BJ (cell line): ENCODE measurements at regions not wholly inside any gene's neighbourhood (a gene's known extent, or its start where the extent isn't known, plus 50 kb on each side); places are given as distances from the start of the nearest gene placed in this dataset.

Experiments used
- CTCF ChIA-PET: fragments of 350-600 bp; formaldehyde crosslinking; extraction: SDS; loops from one replicate; lab custom pipeline; 2021; ENCODE audit warnings: antibody characterized with exemption, inconsistent platforms; lab: Yijun Ruan, JAX
- POLR2A ChIA-PET: fragments of 300-600 bp; sonication (Branson Sonifier 250); formaldehyde crosslinking; extraction: SDS; loops from one replicate; lab custom pipeline; 2021; ENCODE audit warnings: antibody characterized with exemption; lab: Charles Lee
- DNase-seq: peaks from one replicate; pipeline ENCODE4 v3.0.0-alpha.2; 2011; ENCODE audit warnings: low read depth
- H3K27me3 ChIP-seq: 2 replicates; pipeline ENCODE4 v1.6.0; 2011; ENCODE audit warnings: low read length; ENCODE audit not compliant: control insufficient read depth, insufficient read depth
- H3K36me3 ChIP-seq: 2 replicates; pipeline ENCODE4 v1.5.1; 2011; ENCODE audit warnings: low read length; ENCODE audit not compliant: control insufficient read depth, insufficient read depth
- H3K4me3 ChIP-seq: 2 replicates; pipeline ENCODE4 v1.5.1; 2011; ENCODE audit warnings: low read depth, mild to moderate bottlenecking, control low read depth, low read length
- CTCF ChIP-seq: IDR thresholded peaks from 2 replicates; pipeline ENCODE4 v1.5.1; 2011; ENCODE audit warnings: low read depth, mild to moderate bottlenecking, control low read depth, inconsistent platforms, low read length, moderate library complexity; ENCODE audit not compliant: insufficient read depth

DNA sequence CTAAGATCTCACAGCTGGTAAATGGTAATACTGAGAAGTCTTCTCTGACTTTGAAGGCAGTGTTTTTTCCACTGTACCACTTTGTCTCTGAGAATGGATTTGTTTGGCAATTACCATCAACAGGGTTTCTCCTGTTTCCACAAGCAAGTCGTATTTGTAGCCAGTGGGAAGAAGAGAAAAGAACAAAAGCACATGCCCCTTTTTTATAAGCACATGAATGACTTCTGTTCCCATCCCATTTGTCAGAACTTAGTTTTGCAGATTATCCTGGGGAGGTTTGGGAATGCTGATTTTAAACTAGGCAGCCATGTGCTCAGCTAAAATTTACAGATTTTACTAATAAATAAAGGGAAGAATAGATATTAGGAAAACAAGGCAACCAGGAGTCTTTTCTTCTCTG is 92.9 kb upstream of the ZSWIM2 start:
- Histone ChIP-seq H3K36me3 (no peaks in the 10 kb centered on the region), H3K4me3 (no peak overlapping the region), H3K27me3 (no peaks in the 10 kb centered on the region)
- ChIA-PET CTCF (no interaction called here), POLR2A (no interaction called here)
- no peak for DNase-seq
- TF ChIP-seq CTCF: no peak

- TF ChIP-seq CTCF: no peak
- H3K4me3 ChIP-seq: no peak overlapping the region
- no peaks in the 10 kb centered on the region for H3K27me3 ChIP-seq
- ChIA-PET POLR2A (no interaction called here), CTCF (no interaction called here)
- DNase-seq: no peak
- no peaks in the 10 kb centered on the region for H3K36me3 ChIP-seq
Observed at GRCh38 chr2:186940463-186940862, 91.5 kb upstream of the ZSWIM2 start.

DNA sequence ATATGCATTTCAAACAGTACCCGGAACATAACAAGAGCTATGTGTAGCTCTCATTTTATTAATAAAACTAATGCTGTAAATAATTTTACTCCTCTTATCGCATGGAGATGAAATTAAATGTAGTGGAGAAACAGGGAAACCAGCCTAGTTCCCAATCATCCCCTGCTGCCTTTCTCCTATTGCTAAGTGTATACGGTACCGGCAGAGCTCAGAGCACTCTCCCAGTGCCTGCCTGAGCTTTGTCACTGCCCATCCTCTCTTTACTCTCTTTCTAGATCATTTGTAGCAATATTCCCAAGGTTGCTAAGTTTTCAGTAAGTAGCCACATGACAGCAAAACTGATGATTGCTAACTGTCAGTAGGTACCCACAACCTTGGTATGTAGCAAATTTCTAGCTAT is 85.5 kb upstream of the ZSWIM2 start:
- Histone ChIP-seq H3K36me3 (no peaks in the 10 kb centered on the region), H3K27me3 (no peaks in the 10 kb centered on the region), H3K4me3 (no peak overlapping the region)
- CTCF ChIA-PET: no interaction called here
- TF ChIP-seq CTCF: no peak
- no peak for DNase-seq
- POLR2A ChIA-PET: no interaction called here

DNA sequence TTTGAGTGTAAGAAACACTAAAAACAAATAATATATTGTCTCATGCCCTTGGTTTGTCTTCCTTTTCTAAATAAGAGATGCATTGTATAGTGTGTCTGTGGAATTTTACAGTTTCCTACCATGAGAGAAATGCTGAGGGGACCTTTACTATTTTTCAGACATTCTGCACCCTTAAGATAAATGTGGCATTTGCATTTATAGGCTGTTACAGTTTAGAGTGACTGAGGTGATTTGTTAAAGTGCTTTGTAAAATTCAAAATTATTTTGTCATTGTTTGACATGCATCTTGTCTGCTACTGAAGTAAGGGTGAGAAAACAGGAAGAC is 78.9 kb upstream of the ZSWIM2 start:
- ChIA-PET CTCF (no interaction called here), POLR2A (no interaction called here)
- DNase-seq: no peak
- TF ChIP-seq CTCF: no peak
- Histone ChIP-seq H3K4me3 (no peak overlapping the region), H3K36me3 (no peaks in the 10 kb centered on the region), H3K27me3 (no peaks in the 10 kb centered on the region)

- Histone ChIP-seq H3K4me3 (no peak overlapping the region), H3K36me3 (no peaks in the 10 kb centered on the region), H3K27me3 (no peaks in the 10 kb centered on the region)
- ChIA-PET POLR2A (no interaction called here), CTCF (no interaction called here)
- TF ChIP-seq CTCF: no peak
- no peak for DNase-seq
Observed at GRCh38 chr2:186927185-186927866, 78.4 kb upstream of the ZSWIM2 start.
